ENCODE measurements at regions not wholly inside any gene's neighbourhood (a gene's known extent, or its start where the extent isn't known, plus 50 kb on each side); places are given as distances from the start of the nearest gene placed in this dataset.

DNA sequence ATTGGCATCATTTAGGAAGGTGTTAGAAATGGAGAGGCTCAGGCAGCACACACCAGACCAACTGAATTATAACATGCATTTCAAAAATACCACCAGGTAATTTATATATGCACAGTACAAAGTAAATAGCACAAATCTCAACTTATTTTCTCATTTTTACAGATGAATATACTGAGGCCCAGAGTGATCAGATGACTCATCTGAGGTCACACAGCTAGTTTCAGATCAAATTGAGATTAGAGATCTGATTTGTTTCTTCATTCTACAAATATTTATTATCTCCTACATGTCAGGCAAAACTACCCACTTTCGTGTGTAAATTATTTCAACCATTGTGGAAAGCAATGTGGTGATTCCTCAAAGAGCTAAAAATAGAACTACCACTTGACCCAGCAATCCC, 507.1 kb downstream of the TLE4 start:
- DNase-seq, result no peak

DNA sequence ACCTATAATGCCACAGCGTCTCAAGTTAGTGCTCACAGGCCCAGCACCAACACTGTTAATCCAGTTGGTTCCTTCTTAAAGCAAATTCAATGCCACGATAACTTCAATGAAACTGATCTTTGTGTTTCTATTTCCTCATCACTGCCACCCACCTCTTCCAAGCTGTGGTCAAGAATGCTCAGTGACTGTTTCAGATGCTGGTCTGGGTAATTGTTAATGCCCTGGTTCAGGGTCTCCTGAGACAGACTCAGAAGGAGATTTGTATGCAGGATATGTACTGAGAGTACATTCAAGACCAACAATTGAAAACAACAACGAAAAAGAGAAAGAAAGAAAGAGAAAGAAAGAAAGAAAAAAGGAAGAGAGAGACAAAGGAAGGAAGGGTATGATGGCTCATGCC, 505.3 kb downstream of the TLE4 start:
- no peak for DNase-seq

DNA sequence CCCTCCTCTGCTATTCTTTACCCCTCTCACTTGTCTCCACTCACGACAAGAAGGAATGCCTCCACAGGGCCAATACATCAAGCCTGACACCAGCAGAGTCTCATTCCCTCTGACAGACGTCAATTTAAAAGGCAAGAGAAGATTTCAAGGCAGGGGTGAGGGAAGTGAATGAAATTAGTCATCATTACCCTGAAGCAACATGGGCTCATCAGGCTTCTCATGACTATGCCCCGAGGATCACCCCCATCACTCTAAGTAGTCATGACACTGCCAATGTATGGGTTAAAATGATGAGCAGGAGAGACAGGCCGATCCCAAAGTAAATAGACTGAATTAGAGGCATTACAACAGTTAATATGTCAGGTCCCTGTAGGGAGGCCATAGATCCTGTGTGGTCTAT, 504.4 kb downstream of the TLE4 start:
- DNase-seq, result no peak

DNA sequence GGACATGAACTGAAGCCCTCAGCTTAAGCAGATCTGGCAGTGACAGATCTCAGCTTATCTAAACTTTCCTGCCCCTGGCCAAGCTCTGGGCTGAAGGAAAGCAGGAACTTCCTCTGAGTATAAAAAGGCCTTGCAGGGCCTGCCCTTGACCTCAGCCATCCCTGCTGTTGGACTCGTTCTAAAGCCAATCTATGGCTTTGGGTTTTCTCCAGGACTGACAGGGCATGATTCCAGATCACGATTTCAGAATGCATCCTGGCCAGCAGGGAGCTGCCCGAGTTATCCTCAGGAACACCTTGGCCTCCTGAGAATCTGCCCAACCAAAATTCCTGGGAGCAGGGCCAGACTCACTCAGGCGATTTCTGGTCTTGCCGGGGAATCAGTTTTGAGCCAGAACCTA, 502.7 kb downstream of the TLE4 start:
- DNase-seq, result no peak

DNA sequence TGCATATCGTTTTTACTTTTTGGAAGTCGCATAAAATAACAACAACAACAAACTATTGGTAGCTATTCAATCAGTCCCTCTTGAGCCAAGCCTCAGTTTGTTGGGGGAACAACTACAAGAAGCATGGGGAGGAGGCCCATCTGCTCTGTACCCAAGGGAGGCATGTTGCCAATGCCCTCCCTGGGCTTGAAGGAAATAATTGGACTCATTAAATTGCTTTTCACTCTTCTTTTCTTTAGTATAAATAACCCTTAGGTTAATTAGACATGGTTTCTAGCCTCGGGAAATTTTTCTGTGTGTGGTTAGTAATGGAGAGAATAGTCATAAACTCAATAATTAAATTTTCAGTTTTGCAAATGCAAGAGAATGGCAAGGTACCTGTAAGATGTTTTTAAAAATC, 500.7 kb downstream of the TLE4 start:
- DNase-seq, result no peak

DNA sequence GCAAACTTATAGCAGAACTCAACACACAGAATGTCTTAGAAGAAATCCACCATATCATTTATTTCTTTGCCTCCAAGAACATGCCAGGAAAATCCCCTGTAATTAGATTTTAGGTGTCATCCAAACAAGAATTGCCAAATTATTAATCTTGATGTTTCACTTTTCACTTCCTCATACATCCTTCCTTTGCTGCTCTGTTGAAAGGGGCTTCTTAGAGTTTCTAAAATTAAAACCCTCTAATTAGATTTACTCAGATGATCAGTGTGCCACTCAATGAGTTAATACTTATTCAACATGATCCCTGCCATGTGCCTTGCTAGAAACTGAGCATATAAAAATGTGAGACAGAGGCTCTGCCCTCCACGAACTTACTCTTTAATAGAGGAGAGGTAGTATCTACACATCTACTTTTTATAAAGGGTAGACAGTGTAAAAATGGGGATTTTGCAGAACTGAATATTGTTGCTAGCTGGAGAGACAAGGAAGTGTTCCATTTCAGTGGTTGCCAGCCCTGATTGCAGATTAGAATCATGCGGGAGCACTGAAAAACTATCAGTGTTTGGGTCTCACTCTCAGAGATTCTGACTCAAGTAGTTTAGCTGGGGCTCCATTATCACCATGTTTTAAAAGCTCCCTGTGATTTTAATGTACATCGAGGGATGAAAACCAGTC, 498.4 kb downstream of the TLE4 start:
- DNase-seq, result no peak

DNA sequence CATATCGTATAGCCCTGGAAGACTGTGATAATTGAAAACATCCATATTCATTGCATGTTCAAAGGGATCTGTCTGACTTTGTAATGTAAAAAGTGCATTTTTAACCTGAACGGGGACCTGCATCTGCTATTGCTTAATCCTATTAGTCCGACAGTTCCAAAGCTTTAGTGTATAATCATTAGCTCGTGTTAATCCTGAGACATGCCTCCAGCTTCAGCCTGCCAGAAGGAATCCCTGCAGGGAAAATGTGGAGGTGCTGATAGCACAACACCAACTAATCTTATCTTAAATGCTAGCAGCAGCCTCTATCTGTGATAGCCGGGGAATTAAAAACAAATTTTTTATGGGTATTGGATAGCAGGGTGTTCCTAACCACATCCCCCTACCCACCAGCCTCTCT, 495.2 kb downstream of the TLE4 start:
- no peak for DNase-seq

DNA sequence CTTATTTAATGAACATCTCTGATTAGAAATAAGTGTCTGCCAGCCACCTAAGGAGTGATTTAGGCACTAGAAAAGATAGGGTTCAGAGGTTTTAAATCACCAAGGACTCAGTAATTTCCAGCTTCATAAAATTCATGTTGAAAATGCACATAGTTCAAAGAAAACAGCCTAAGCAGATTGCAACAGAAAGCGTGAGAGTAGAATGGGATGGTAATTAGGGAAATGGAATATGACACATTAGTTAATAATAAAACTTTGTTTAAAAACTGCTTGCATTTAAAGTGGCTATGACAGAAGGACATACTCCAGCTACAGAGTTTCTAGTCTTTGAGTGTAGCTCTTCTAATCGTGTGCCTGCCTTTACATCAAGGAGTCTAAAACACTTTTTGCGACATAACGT, 490.8 kb downstream of the TLE4 start:
- DNase-seq, result no peak

DNA sequence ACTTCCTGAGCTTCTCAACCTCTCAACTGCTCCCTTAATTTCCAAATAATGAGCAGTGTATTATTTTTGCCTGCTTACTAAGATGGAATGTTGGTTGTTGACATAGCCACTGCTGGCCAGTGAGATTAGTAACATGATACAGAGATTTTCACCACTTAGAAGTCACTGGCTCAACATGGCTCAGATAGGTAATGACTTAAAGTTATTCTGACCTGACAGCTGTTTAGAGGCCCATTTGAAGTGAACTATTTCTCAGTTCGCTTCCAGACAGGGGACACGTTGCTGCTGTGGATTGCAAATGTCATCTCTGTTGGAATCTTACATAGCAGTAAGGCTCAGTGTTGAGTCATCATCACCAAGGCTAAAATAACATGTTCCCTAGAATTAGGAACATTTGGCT, 490.2 kb downstream of the TLE4 start:
- DNase-seq, result no peak

DNA sequence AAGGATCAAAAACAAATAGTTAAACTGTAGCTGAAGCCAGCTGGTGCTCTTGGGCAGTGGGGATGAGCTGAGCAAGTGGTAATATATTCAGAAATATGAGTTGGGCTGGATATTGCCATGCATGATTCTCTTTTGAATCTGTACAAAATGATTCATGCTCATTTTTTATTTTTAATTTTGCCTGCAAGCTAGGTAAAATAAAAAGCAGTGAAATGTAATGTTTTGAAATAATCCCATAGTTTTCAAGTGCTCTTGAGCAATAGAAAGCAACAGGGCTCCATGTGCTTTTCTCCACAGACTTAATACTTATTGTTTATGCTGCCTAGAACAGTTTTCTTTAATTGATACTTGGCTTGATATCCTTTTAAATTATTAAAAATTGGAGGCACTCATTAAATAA, 489.3 kb downstream of the TLE4 start:
- DNase-seq, result no peak

DNA sequence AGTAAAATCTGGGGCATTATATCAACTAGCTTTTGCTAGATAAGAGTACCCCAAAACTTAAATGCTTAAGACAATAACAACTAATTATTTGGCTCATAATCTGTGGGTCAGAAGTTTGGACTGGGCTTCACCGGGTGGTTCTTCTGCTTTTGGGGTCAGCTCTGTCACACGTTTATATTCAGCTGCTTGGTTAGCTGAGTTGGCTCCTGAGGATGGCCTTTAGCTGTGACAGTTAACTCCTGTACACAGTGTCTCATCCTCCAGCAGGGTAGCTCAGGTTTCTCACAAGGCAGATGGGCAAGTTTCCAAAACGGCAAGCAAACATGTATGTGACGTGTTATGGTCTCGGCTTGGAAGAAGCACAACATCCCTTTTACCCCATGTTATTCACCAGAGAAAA, 488.2 kb downstream of the TLE4 start:
- no peak for DNase-seq

DNA sequence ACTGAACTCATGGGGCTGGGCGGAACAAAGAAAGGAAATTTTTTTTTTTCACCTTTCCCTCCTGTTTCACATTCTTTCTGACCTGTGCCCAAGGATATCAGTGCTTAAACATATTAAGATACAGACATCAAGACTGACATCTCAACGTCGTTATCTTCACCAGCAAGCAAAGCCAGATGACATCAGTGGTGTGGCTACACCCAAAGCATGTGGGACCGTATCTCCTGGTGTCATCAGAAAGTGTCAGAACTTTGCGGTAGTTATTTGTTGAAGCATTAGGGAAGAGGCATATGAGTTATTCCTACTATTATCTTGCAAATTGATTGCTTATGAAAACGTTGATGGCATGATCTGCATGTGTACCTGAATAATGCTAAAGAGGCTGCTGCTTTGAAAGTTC, 487.4 kb downstream of the TLE4 start:
- no peak for DNase-seq

DNA sequence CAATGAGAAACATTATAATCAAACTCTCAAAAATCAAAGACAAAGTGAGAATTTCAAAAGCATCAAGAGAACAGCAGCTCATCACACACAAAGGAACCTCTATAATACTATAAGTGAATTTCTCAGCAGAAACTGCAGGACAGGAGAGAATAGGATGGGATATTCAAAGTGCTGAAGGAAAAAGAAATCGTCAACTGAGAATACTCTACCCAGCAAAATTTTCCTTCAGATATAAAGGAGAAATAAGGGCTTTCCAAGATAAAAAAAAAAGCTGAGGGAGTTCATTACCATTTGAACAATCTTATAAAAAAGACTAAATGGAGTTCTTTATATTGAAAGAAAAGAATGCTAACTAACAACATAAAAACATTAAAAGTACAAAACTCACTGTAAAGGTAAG, 481.1 kb downstream of the TLE4 start:
- no peak for DNase-seq

DNA sequence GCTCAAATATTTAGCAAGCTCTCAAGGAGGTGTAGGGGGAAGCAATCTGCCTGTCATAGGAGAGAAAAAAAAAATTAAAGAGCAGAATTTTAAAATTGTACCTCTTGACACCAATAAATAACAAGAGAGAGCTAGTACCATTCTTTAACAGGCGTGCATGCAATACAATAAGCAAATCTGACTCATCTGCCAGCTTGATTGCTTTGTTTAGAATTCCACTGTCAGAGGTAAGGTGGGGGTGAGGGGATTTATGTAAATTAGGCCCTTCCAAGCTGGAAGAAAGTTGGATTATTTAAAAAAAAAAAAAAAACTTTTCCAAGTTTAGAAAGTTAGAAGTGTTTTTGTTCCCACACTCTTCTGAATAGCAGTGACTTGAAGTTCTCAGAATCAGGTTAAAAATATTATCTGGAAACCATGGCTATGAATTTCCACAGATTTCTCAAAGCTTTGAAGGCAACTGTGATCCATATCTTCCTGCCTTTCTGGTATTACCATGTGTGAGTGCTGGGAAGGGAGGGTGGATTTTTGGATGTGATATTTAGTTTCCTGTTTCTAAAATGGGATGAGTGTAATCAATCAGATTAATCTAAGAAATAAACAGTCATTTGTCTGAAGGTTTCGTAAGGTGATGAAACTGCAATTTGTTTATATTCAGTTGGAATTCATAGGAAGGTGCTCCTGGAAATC, 477.5 kb downstream of the TLE4 start:
- no peak for DNase-seq

DNA sequence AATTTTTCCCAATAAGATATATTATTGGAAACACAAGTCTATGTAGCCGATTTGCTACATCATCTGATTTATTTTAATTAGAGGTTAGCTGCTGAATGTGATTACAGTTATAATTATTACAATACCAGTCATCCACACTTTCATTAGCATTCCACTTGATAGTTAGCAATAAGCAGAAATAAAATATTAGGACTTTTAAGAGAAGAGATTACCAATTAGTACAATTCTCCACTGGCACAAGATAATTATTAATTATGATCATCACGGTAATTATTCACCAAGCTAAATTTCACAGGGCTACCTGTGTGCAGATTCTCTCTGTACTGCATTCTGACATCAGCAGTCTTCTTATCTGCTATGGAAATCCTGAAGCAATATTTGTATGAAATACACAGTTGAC, 474.7 kb downstream of the TLE4 start:
- no peak for DNase-seq

DNA sequence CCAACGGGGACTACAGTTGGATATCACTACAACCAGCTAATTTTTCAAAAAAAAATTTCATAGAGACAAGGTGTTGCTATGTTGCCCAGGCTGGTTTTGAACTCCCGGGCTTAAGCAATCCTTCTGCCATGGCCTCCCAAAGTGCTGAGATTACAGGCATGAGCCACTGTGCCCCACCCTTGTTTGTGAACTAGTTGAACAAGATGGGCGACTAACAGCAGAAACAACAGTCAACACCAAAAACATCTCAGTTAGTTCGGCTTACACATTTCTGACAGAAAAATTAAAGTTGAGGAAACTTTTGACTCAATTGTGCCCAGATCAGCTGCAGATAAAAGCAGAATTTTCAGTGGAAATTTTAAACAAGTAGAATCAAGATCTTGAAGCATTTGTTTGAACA, 470.1 kb downstream of the TLE4 start:
- no peak for DNase-seq

DNA sequence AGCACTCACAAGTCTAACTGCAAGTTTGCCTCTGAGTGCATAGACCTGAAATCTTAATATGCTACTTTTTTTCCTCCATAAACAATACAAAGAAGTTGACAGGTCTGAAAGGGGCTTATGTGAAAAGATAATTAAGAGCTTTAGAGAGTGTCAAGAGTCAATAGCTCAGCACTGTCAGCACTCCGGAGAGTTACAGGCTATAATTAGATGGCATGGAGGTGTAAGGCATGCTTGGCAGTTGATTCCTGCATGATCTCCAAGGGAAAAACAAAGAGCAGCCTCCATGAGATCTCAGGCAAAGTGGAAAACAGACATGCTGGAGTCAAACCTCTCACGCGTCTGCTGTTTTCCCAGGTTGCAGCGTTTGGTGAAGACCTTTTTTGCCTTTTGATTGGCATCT, 468.7 kb downstream of the TLE4 start:
- no peak for DNase-seq

DNA sequence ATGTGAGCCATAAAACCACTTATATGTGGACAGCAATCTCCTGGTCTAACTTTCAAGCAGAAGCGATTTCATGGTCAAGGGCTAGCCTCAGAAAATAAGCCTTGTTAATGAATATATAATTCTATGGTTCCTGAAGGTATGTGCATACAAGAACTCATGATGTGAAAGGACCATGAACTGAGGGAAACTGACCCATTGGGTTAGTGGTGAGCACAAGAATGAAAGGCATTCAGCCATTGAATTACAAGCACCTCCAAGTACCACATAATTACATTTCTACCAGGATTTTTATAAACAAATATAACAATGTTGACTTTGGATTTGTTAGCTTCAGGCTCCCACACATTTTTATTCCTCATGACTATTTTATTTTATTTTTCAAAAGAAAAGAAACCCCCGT, 459.0 kb downstream of the TLE4 start:
- DNase-seq, result no peak

DNA sequence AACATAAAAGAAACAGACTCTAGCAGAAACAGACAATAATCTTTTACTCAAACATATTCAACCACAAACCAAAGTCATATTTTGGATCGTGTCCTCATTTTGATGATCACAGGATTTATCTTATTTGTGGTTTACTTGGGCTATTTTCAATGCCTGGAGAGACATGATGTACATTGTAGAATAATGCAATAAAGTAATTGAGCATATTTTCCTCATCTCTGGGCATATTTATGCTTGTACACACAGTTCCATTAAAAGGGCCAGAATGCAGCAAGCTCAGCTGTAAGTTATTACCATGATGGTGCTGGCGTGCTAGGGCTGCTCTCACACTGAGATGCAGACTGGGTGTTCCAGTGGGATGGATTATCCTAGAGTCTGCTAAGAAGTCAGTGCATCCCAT, 456.7 kb downstream of the TLE4 start:
- DNase-seq, result no peak

DNA sequence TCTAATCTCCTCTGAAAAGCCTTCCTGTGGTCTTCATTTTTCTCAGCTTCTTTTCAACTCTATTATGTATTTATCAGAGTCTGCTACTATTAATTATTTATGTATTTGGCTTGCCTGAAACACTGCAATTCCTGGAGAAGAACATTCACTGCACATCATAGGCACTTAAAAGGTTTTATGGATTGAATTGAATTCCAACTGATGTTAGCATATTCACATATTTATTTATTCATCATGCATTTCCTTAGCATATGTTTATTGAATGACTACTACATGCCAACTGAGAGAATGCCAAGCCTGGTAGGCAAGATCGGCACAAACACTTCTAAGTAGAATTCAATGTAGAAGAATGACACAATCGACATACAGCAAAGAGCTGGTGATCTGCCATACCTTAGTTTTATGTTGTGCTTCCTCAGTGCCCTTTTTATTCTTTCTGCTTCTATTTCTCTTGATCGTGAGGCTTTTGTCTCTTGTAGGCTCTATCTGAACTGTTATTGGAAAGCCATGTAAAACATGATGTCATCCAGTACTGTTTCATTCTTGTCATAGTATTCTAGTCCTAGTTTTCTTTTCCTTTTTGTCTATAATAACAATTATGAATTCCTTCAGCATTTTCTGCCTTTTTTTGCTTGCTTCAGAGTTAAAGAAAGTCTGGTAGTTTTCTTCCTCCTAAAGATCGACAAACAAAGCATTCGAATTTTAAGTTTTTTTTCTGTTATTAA, 454.2 kb downstream of the TLE4 start:
- DNase-seq, result no peak

DNA sequence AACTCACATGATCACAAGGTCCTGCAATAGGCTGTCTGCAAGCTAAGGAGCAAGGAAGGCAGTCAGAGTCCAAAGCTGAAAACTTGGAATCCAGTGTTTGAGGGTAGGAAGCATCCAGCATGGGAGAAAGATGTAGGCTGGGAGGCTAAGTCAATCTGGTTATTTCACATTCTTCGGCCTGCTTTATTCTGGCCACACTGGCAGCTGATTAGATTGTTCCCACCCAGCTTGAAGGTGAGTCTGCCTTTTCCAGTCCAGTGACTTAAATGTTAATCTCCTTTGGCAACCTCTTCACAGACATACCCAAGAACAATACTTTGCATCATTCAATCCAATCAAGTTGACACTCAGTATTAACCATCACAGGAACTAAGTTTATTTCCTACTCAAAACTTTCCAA, 453.4 kb downstream of the TLE4 start:
- no peak for DNase-seq

DNA sequence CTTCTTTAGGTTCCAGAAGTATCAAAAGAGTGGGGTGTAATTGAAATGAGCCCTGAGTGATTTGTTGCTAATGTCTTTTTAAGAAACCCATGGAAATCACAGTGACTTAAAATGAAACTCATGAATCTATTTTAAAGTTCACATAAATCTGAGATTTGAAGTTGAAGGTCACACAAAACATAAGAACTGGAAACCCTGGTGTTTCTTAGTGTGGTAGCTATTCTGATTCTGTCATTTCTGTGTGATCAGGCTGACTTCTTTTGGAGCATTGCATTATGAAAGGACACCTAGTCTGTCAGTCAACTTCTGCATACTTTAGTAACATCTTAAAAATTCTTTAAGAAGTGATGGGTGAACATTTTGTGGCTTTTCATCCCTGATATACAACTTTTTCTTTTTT, 448.8 kb downstream of the TLE4 start:
- DNase-seq, result no peak

DNA sequence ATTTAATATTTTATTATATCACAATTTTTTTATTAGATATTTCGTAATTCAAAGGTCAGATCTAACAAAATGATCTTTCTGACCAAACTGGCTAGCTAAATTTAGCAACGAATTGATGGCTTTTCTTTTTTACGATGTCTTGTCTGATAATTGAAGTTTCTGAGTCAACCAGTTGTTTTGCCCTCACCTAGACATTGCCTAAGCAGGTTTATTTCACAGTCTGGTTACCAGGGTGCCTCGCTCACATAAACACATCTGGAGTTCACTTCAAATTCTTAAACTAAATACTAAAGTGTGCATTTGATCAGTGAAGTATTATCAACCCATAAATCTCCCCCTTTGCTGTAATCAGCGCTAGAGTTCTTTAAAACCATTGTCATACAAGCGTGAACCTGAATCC, 448.3 kb downstream of the TLE4 start:
- DNase-seq, result no peak

DNA sequence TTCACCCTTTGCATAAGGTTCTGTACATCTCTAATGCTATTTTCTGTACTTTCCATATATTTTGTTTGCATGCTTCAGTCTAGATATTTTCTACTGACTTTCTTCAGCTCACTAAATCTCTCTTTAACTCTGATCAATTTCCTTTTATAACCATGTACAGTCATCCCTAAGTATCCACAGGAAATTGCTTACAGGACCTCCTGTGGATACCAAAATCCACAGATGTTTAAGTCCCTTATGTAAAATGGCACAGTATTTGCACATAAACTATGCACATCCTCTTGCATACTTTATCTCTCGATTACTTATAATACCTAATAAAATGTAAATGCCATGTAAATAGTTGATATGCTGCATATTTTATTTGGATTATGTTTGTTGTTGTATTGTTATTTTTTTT, 442.1 kb downstream of the TLE4 start:
- no peak for DNase-seq

Data from Kasumi-1 (cell line).